K562 (cell line): ENCODE measurements at regions not wholly inside any gene's neighbourhood (a gene's known extent, or its start where the extent isn't known, plus 50 kb on each side); places are given as distances from the start of the nearest gene placed in this dataset.
A peak's percentile ranks its signal among the peaks of the same experiment; 100 is the strongest.

Source experiments
- CXXC5 ChIP-seq: fragments of 250-450 bp; sonication (Bioruptor Pico); IDR thresholded peaks from 2 replicates; pipeline ENCODE4 v1.8.0; 2022; ENCODE audit warnings: inconsistent platforms, mild to moderate bottlenecking, moderate library complexity
- RBM15 ChIP-seq: fragments of 200-400 bp; formaldehyde crosslinking; IDR thresholded peaks from 2 replicates; pipeline ENCODE4 v1.6.1; 2018; ENCODE audit warnings: mild to moderate bottlenecking, low read length, moderate library complexity; ENCODE audit not compliant: insufficient read depth
- RCOR1 ChIP-seq, 2 experiments: IDR thresholded peaks; 2 replicates each; pipeline ENCODE4 v1.6.1; 2012; ENCODE audit warnings: low read depth in 2 of 2, low read length in 2 of 2, borderline replicate concordance in 1 of 2, improper control_type of control experiment in 1 of 2
- REST ChIP-seq, 2 experiments: fragments of 450-650 bp; formaldehyde crosslinking in 1 of 2; IDR thresholded peaks; 2 replicates each; pipeline versions ENCODE4 v1.4.0 to v1.6.1; 2014 to 2020; ENCODE audit warnings: mild to moderate bottlenecking in 2 of 2, borderline replicate concordance in 1 of 2, low read depth in 1 of 2
- TEAD1 ChIP-seq, 2 experiments: fragments of 450-650 bp in 1 of 2; sonication (generic) in 1 of 2; formaldehyde crosslinking; IDR thresholded peaks; 2 replicates each; pipeline versions ENCODE4 v1.4.0 to v1.8.0; 2020 to 2022; ENCODE audit warnings: mild to moderate bottlenecking in 2 of 2, missing genetic modification reagents in 1 of 2
- XRCC5 ChIP-seq: fragments of 200-400 bp; formaldehyde crosslinking; IDR thresholded peaks from 2 replicates; pipeline ENCODE4 v1.6.1; 2017; ENCODE audit warnings: low read depth, mild to moderate bottlenecking, low read length
- ZNF347 ChIP-seq: fragments of 450-650 bp; formaldehyde crosslinking; IDR thresholded peaks from 2 replicates; pipeline ENCODE4 v1.4.0; 2020; ENCODE audit warnings: low read depth, mild to moderate bottlenecking, moderate library complexity
- TF ChIP-seq, protein P1 (sequence below), 2 experiments: fragments of 450-650 bp; IDR thresholded peaks; 2 replicates each; pipeline ENCODE4 v1.6.1; 2016; ENCODE audit warnings: mild to moderate bottlenecking in 2 of 2, borderline replicate concordance in 1 of 2, low read depth in 1 of 2, moderate library complexity in 1 of 2

DNA sequence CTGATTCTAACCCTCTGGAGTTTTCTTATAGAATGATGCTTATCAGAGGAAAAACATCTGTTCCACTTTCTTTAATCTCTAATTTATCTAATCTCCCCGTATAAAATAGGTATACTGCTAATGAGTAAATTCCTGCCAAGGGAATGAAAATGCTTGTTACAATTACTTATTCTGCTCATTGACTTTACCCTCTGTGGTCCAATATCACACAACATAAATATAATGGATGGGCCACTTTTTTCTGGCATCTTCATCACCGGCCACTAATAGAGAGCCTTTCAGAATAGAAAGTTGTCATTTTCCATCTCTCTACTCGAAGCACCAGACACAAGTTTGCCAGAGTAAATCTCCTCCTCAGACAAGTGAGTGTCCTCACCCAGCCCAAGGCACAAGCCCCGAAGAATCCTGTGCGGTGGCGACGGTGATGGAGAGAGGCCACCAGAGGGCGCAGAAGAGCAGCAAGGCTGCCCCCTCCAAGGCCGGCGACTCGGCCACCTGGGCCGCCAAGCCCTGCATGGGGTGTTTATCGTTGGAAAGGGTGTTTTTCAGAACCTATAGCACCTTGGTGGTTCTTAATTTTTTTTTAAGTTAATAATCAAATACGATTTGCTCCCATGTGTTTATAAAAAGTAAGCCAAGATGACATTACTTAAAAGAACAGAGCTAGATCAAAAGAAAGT lies 212.9 kb upstream of the ARID1B start (continued):
- TF ChIP-seq XRCC5 (peak; percentile 88), RCOR1 (IDR thresholded peaks at IDR 0.05; ENCODE audit: borderline replicate concordance in 1 of 2, low read depth in 2 of 2, low read length in 2 of 2) (peak in 1 of 2 experiments; percentile 43; a peak in 1 of 4 replicates), ZNF347 (CRISPR knock-in tag) (no peak), TEAD1 (CRISPR knock-in tag; IDR thresholded peaks at IDR 0.05) (peak in 1 of 2 experiments; percentile 28; a peak in 1 of 4 replicates), RBM15 (no peak), REST (IDR thresholded peaks at IDR 0.05; ENCODE audit: borderline replicate concordance) (peak; percentile 88), REST (CRISPR knock-in tag; IDR thresholded peaks at IDR 0.05; ENCODE audit: low read depth) (no peak), CXXC5 (CRISPR knock-in tag) (peak; percentile 27; the same call in 1 of the 2 replicates)
- TF ChIP-seq, protein P1, sequence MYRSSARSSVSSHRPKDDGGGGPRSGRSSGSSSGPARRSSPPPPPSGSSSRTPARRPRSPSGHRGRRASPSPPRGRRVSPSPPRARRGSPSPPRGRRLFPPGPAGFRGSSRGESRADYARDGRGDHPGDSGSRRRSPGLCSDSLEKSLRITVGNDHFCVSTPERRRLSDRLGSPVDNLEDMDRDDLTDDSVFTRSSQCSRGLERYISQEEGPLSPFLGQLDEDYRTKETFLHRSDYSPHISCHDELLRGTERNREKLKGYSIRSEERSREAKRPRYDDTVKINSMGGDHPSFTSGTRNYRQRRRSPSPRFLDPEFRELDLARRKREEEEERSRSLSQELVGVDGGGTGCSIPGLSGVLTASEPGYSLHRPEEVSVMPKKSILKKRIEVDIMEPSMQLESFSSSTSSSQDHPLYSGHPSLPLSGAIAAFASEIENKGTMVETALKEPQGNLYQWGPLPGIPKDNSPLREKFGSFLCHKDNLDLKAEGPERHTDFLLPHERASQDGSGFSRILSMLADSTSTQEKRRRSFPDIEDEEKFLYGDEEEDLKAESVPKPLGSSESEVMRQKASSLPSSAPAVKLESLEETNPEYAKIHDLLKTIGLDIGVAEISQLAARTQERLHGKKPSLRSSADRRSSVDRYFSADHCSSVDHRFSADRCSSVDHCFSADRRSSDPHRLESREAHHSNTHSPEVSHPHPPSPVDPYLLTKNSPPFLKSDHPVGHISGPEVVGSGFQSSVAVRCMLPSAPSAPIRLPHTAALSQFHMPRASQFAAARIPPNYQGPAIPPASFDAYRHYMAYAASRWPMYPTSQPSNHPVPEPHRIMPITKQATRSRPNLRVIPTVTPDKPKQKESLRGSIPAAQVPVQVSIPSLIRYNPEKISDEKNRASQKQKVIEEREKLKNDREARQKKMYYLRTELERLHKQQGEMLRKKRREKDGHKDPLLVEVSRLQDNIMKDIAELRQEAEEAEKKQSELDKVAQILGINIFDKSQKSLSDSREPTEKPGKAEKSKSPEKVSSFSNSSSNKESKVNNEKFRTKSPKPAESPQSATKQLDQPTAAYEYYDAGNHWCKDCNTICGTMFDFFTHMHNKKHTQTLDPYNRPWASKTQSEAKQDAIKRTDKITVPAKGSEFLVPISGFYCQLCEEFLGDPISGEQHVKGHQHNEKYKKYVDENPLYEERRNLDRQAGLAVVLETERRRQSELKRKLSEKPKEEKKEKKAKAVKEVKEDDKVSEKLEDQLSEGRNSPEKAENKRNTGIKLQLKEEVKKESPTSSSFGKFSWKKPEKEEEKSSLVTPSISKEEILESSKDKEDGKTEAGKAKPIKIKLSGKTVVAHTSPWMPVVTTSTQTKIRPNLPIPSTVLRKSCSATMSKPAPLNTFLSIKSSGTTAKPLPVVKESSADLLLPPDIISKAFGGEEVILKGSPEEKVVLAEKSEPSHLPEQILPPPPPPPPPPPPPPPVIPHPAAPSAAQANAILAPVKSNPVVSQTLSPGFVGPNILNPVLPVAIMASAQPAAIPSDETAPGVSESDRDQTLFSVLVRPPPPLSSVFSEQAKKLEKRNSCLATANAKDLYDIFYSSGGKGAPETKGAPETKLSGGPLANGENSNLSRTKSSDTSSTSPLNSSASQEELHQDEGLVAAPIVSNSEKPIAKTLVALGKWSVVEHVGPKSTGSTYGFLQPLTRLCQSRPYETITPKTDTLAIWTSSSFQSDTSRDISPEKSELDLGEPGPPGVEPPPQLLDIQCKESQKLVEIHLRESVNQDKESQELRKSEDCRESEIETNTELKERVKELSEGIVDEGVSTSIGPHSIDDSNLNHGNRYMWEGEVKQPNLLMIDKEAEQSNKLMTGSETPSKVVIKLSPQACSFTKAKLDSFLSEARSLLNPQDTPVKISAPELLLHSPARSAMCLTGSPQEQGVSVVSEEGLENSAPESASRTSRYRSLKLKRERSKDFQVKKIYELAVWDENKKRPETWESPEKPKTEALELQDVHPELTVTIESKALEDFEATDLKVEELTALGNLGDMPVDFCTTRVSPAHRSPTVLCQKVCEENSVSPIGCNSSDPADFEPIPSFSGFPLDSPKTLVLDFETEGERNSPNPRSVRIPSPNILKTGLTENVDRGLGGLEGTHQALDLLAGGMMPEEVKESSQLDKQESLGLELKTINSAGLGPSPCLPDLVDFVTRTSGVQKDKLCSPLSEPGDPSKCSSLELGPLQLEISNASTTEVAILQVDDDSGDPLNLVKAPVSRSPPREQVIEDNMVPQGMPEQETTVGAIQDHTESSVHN (IDR thresholded peaks at IDR 0.05; ENCODE audit: borderline replicate concordance in 1 of 2, low read depth in 1 of 2): no peak
